GM19238 (cell line): ENCODE measurements at regions not wholly inside any gene's neighbourhood (a gene's known extent, or its start where the extent isn't known, plus 50 kb on each side); places are given as distances from the start of the nearest gene placed in this dataset.

Experiments used
- DNase-seq: peaks from one replicate; pipeline ENCODE4 v3.0.0; 2011; ENCODE audit warnings: low spot score; ENCODE audit not compliant: insufficient read length

GRCh38 chr2:120914839-120915521 lies 179.3 kb downstream of the GLI2 start:
- no peak for DNase-seq

GRCh38 chr2:120915670-120916069 lies 180.0 kb downstream of the GLI2 start:
- DNase-seq = no peak

GRCh38 chr2:120916446-120916845 lies 180.8 kb downstream of the GLI2 start:
- DNase-seq = no peak

GRCh38 chr2:120917886-120918285 lies 182.2 kb downstream of the GLI2 start:
- DNase-seq = no peak

GRCh38 chr2:120919216-120919615 lies 183.5 kb downstream of the GLI2 start:
- DNase-seq = no peak

- DNase-seq = no peak
These were observed 184.2 kb downstream of the GLI2 start for GRCh38 chr2:120919771-120920453.

- no peak for DNase-seq
These were observed 184.9 kb downstream of the GLI2 start for GRCh38 chr2:120920454-120921148.

GRCh38 chr2:120921457-120921856 lies 185.8 kb downstream of the GLI2 start:
- DNase-seq = no peak

GRCh38 chr2:120922571-120923332 lies 187.1 kb downstream of the GLI2 start:
- no peak for DNase-seq

GRCh38 chr2:120923426-120923825 lies 187.8 kb downstream of the GLI2 start:
- DNase-seq = no peak

- no peak for DNase-seq
These were observed 189.3 kb downstream of the GLI2 start for GRCh38 chr2:120924924-120925323.

GRCh38 chr2:120926463-120927264 lies 191.0 kb downstream of the GLI2 start:
- DNase-seq = no peak

GRCh38 chr2:120927265-120927628 lies 191.6 kb downstream of the GLI2 start:
- DNase-seq = no peak

- no peak for DNase-seq
These were observed 194.2 kb downstream of the GLI2 start for GRCh38 chr2:120929829-120930228.

- no peak for DNase-seq
These were observed 194.6 kb downstream of the GLI2 start for GRCh38 chr2:120930236-120930635.

GRCh38 chr2:120930864-120931263 lies 195.2 kb downstream of the GLI2 start:
- DNase-seq = no peak

- DNase-seq = no peak
These were observed 196.8 kb downstream of the GLI2 start for GRCh38 chr2:120932472-120932871.

- no peak for DNase-seq
These were observed 197.2 kb downstream of the GLI2 start for GRCh38 chr2:120932881-120933280.

GRCh38 chr2:120933693-120934573 lies 198.3 kb downstream of the GLI2 start:
- no peak for DNase-seq
